Mucosa of stomach (tissue), 1 donor: ENCODE measurements at regions not wholly inside any gene's neighbourhood (a gene's known extent, or its start where the extent isn't known, plus 50 kb on each side); places are given as distances from the start of the nearest gene placed in this dataset.

Experiments used
- H3K27me3 ChIP-seq: one replicate; pipeline ENCODE4 v1.7.0; 2013; ENCODE audit warnings: mild to moderate bottlenecking, low read length; ENCODE audit not compliant: control insufficient read depth, insufficient read depth
- H3K36me3 ChIP-seq: one replicate; pipeline ENCODE4 v1.7.0; 2013; ENCODE audit warnings: low read length; ENCODE audit not compliant: control insufficient read depth, insufficient read depth
- H3K4me1 ChIP-seq: one replicate; pipeline ENCODE4 v1.7.0; 2013; ENCODE audit warnings: mild to moderate bottlenecking, low read length; ENCODE audit not compliant: control insufficient read depth, insufficient read depth
- H3K4me3 ChIP-seq: one replicate; pipeline ENCODE4 v1.7.0; 2013; ENCODE audit warnings: low read length
- H3K9ac ChIP-seq: one replicate; pipeline ENCODE4 v1.7.0; 2013; ENCODE audit warnings: mild to moderate bottlenecking, low read length, moderate library complexity
- H3K9me3 ChIP-seq: one replicate; pipeline ENCODE4 v1.7.0; 2013; ENCODE audit warnings: mild to moderate bottlenecking, low read length, moderate library complexity; ENCODE audit not compliant: control insufficient read depth
- donor health status: Pancreatic carcinoma.

DNA sequence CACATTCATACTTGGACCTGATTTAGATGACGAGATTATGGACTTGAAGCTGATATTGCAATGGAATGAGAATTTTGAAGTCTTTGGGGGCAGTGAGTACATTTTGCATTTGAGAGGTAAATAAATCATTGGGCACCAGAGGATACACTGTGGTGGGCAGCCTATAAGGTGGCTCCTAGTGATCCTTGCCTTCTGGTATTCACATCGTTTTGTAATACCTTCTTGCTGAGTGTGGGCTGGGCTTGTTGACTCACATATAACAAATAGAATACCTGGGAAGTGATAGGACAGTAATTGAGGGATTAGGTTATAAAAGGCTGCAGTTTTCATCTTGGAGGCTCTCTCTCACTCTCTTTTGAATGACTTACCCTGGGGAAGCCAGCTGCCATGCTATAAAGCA is 605.5 kb upstream of the KCNMB2 start:
- Histone ChIP-seq H3K9me3 (no peaks in the 10 kb centered on the region), H3K36me3 (no peaks in the 10 kb centered on the region), H3K9ac (no peak overlapping the region), H3K4me1 (peaks cover 8% of the 10 kb centered on the region), H3K27me3 (no peaks in the 10 kb centered on the region), H3K4me3 (no peak overlapping the region)

DNA sequence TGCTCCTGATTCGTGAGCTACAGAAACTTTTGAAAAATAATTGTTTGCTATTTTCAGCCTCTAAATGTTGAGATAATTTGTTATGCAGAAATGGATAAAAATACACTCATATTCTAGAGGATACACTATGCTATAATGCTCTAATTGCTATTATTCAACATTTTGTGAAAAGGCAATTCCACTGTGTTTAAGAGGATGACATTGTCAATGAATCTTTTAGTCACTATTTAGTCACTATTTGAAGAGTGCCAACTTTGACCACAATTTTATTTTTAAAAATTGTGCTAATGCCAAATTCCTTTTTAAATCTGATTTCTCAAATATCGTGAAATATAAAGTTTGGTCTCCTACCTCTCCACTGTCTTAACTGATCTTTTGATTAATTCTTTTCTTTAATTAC is 604.9 kb upstream of the KCNMB2 start:
- Histone ChIP-seq H3K4me1 (peaks cover 8% of the 10 kb centered on the region), H3K4me3 (no peak overlapping the region), H3K36me3 (no peaks in the 10 kb centered on the region), H3K27me3 (no peaks in the 10 kb centered on the region), H3K9ac (no peak overlapping the region), H3K9me3 (no peaks in the 10 kb centered on the region)

DNA sequence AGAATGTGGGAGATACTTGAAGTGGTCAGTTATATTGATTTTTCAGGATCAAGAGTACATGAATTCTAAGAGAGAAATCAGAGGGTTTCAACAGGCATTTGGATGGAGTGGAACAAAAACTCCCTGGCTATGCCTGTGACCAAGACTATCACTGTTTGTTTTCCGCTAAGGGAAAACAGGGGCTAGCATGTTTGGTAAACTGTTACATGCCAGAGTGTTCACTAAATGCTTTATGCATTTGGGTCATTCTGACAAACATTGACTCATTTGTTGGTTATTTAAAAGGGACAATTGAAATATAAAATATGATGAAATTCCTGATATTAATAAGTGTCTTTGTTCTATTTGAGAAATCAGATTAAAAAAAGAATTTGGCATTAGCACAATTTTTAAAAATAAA is 603.9 kb upstream of the KCNMB2 start:
- H3K9ac ChIP-seq = no peak overlapping the region
- no peaks in the 10 kb centered on the region for H3K9me3 ChIP-seq
- no peaks in the 10 kb centered on the region for H3K36me3 ChIP-seq
- no peaks in the 10 kb centered on the region for H3K27me3 ChIP-seq
- peaks cover 8% of the 10 kb centered on the region for H3K4me1 ChIP-seq
- no peak overlapping the region for H3K4me3 ChIP-seq

DNA sequence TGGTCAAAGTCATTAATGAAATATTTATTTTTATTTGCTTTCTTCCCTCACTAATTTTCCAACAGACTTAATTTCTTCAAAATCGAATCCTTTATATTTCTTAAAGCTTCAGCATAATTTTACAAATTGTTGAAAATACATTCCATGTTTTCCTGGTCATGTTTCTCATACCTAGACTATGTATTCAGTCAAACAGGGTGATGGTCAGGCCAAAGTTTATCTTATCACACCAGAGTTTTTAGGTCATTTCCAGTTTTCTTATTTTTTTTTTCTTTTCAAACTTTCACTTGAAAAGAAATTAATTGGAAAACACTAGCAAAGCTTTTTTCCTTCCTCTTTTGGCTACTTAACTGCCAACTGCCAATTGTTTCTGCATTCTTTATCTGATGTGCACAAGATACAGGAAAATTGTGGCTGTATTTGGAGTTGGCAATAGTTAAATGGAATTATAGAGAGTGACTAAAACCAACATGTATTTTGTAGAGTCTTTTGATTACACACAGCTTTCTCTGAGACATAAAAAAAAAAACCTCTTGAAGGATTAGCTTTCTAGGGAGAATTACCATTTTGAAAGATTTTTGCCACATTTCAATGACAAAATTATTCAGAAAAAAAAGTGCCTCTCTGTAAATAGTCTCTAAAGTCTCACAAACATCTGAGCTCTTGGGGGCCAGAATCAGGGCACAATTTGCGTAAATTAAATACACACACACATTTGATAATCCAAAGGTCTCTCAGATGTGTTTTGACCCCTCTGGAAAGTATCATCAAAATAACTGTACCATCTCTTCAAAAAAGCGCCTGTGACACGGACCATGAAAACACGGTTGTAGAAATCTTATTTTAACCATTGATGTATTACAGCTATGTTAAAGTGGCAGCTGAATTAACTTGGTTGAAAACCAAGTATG is 603.2 kb upstream of the KCNMB2 start:
- H3K4me1 ChIP-seq = peaks cover 7% of the 10 kb centered on the region
- no peak overlapping the region for H3K4me3 ChIP-seq
- no peaks in the 10 kb centered on the region for H3K9me3 ChIP-seq
- H3K27me3 ChIP-seq = no peaks in the 10 kb centered on the region
- H3K9ac ChIP-seq = no peak overlapping the region
- no peaks in the 10 kb centered on the region for H3K36me3 ChIP-seq

GRCh38 chr3:177934001-177934891 is 602.0 kb upstream of the KCNMB2 start:
- Histone ChIP-seq H3K27me3 (no peaks in the 10 kb centered on the region), H3K4me1 (no peaks in the 10 kb centered on the region), H3K9me3 (no peaks in the 10 kb centered on the region), H3K4me3 (no peak overlapping the region), H3K9ac (no peak overlapping the region), H3K36me3 (no peaks in the 10 kb centered on the region)

GRCh38 chr3:177935047-177935446 is 601.2 kb upstream of the KCNMB2 start:
- Histone ChIP-seq H3K27me3 (no peaks in the 10 kb centered on the region), H3K9me3 (no peaks in the 10 kb centered on the region), H3K4me1 (no peaks in the 10 kb centered on the region), H3K36me3 (no peaks in the 10 kb centered on the region), H3K4me3 (no peak overlapping the region), H3K9ac (no peak overlapping the region)

- no peaks in the 10 kb centered on the region for H3K27me3 ChIP-seq
- no peaks in the 10 kb centered on the region for H3K4me1 ChIP-seq
- no peaks in the 10 kb centered on the region for H3K36me3 ChIP-seq
- H3K9ac ChIP-seq = no peak overlapping the region
- H3K9me3 ChIP-seq = no peaks in the 10 kb centered on the region
- H3K4me3 ChIP-seq = no peak overlapping the region
Observed at GRCh38 chr3:177936721-177937120, 599.5 kb upstream of the KCNMB2 start.

DNA sequence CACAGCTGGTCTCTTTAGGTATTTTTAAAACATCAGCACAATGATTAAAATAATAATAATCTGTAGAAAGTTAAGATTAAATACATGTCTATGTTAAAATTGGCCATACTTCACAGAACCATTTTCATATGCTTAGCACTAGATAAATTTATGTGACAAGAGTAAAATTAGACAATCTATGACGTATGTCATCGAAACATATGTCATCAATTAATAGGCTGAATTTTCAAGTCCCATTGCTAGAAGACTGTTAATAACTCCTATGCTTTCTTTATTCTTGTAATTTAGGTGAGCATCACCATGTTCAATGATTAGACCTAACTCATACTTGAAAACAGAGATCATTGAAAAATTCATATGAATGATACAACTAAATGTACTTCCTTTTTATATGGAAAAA is 593.3 kb upstream of the KCNMB2 start:
- Histone ChIP-seq H3K9ac (no peak overlapping the region), H3K4me3 (no peak overlapping the region), H3K9me3 (no peaks in the 10 kb centered on the region), H3K36me3 (no peaks in the 10 kb centered on the region), H3K4me1 (no peaks in the 10 kb centered on the region), H3K27me3 (no peaks in the 10 kb centered on the region)

- Histone ChIP-seq H3K9ac (no peak overlapping the region), H3K4me3 (no peak overlapping the region), H3K27me3 (no peaks in the 10 kb centered on the region), H3K4me1 (no peaks in the 10 kb centered on the region), H3K36me3 (no peaks in the 10 kb centered on the region), H3K9me3 (no peaks in the 10 kb centered on the region)
Observed at GRCh38 chr3:177944228-177944661, 592.0 kb upstream of the KCNMB2 start.

GRCh38 chr3:177946048-177946447 is 590.2 kb upstream of the KCNMB2 start:
- Histone ChIP-seq H3K27me3 (no peaks in the 10 kb centered on the region), H3K36me3 (no peaks in the 10 kb centered on the region), H3K9me3 (no peaks in the 10 kb centered on the region), H3K9ac (no peak overlapping the region), H3K4me1 (no peaks in the 10 kb centered on the region), H3K4me3 (no peak overlapping the region)

DNA sequence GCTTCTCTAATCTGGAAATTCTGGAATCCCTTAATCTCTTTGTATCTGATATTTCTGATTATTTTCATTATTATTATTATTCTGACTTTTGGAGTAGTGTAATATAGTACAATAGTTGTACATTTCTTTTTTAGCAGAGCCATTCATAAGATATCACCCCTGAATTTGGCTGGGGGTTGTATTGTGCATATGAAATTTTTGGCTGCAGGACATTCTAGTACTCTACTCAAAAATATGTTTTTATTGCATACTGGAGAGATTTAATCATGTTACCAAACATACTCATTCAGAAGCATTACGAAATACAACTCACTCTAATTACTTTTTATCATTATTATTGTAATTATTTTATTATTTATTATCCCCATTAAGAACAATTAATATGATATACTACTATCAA is 589.7 kb upstream of the KCNMB2 start:
- Histone ChIP-seq H3K27me3 (no peaks in the 10 kb centered on the region), H3K36me3 (no peaks in the 10 kb centered on the region), H3K4me3 (no peak overlapping the region), H3K9me3 (no peaks in the 10 kb centered on the region), H3K9ac (no peak overlapping the region), H3K4me1 (no peaks in the 10 kb centered on the region)

GRCh38 chr3:177946936-177947335 is 589.3 kb upstream of the KCNMB2 start:
- no peaks in the 10 kb centered on the region for H3K4me1 ChIP-seq
- no peaks in the 10 kb centered on the region for H3K9me3 ChIP-seq
- H3K9ac ChIP-seq = no peak overlapping the region
- no peaks in the 10 kb centered on the region for H3K36me3 ChIP-seq
- no peak overlapping the region for H3K4me3 ChIP-seq
- H3K27me3 ChIP-seq = no peaks in the 10 kb centered on the region
